GM08714 (cell line): ENCODE measurements at regions not wholly inside any gene's neighbourhood (a gene's known extent, or its start where the extent isn't known, plus 50 kb on each side); places are given as distances from the start of the nearest gene placed in this dataset.
"Not testable (repeated sequence)": the region's sequence is repeated elsewhere in the genome, so short reads cannot be mapped to it uniquely, and the experiment has no call there.

ENCODE experiments used
- H3K4me3 ChIP-seq: fragments of 200-500 bp; sonication (Bioruptor generic); 2 replicates; pipeline ENCODE4 v1.5.1; 2014; ENCODE audit warnings: mild to moderate bottlenecking, low read length, inconsistent platforms
- ZNF274 ChIP-seq: IDR thresholded peaks from 2 replicates; pipeline ENCODE4 v1.6.1; 2012; ENCODE audit warnings: mild to moderate bottlenecking, low read depth, low read length

- no peak overlapping the region for H3K4me3 ChIP-seq
- no peak for TF ChIP-seq ZNF274
These were observed 175.6 kb upstream of the TENM4 start for GRCh38 chr11:79616392-79616851.

DNA sequence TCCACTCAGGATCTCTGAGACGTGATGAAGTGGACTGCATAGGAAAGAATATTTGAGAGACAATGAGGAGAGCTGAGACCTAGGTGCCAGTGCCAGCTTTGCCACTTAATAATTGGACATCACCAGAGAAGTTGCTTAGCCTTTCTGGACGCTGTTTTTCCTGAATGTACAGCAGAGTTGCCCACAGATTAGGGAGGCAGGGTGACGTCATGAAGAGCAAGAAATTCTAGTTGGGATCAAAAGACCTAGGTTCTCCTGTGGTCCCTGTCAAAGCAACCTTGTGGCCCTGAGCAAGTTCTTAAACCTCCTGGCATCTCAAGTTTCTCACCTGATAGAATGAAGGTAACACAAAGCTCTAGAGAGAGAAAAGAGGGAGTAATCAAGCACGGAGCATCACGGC, 174.6 kb upstream of the TENM4 start:
- no peak overlapping the region for H3K4me3 ChIP-seq
- no peak for TF ChIP-seq ZNF274

DNA sequence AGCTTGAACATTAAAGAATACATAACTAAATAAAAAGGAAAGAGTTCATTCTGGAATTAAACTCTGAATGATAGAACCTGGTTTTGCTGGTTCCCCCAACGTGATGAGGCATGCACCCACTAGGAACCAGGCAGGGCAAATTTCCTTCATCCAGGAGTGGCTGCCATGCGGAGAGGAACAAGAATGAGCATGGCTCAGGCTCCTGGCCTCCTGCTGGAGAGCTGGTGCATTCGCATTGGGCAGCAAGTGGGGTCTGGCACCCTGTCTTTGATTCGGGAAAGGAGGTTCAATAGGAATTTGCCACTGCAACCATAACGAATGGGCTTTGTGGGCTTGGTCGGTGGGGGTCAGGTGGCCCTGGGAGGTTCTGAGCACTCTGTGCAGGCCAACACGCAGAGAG, 169.8 kb upstream of the TENM4 start:
- no peak overlapping the region for H3K4me3 ChIP-seq
- no peak for TF ChIP-seq ZNF274

DNA sequence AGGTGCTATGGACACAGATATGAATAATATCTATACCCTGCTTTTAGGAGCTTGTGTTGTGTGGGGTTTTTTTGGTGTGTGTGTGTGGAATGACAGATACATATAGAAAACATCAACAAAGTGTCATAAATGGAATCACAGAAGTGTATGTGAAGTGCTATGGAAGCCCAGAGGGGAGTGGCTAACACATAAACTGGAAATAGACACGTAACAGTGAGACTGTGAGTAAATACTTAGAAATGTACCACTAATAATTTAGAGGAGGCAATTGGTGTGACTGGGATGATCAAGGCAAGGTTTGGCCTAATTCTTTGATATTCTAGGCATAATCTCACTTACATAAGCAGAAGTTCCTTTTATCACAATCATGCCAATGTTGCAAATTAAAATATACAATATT, 169.3 kb upstream of the TENM4 start:
- H3K4me3 ChIP-seq: no peak overlapping the region
- no peak for TF ChIP-seq ZNF274

DNA sequence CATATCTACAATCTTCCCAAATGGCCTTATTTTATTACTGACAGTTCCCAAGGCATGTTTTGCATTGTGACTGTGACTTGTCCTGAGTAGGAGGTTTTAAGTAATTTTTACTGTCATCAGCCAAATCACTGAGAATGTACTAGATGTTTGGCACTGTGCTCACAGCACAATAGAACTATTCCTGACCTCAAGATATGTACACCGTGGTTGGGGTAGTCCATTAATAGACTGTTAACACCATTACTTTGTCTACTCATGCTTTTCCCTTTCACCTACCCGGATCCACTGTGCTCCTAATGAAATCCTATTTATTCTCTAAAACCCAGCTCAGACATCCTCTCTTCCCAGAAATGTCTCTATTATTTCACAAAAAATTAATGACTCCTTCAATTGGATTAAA, 168.7 kb upstream of the TENM4 start:
- no peak for TF ChIP-seq ZNF274
- no peak overlapping the region for H3K4me3 ChIP-seq

DNA sequence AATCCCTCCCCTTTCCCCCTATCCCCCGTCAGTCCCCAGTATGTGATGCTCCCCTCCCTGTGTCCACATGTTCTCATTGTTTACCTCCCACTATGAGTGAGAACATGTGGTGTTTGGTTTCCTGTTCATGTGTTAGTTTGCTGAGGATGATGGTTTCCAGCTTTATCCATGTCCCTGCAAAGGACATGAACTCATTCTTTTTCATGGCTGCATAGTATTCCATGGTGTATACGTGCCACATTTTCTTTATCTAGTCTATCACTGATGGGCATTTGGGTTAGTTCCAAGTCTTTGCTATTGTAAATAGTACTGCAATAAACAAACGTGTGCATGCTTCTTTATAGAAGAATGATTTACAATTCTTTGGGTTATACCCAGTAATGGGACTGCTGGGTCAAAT, 165.6 kb upstream of the TENM4 start:
- H3K4me3 ChIP-seq: not testable (repeated sequence)

DNA sequence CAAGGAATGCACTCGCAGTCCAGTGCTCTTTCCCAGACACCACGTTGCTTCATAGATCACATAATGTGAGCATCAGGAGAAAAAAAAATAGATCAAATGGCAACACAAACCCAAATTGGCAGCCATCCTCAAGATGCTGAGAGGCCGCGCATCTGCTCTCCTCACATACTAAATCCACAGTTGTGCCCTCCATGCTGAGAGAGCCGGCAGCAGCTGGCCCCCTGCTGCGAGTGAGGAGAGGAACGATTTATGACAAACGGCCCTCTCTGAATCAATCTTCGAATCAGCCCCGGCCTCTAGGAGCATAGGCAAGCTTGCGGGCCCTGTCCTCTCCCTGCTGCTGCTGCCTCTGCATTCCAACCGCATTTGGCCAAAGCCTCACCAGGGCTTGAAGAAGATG, 159.9 kb upstream of the TENM4 start:
- H3K4me3 ChIP-seq: no peak overlapping the region
- TF ChIP-seq ZNF274: no peak

DNA sequence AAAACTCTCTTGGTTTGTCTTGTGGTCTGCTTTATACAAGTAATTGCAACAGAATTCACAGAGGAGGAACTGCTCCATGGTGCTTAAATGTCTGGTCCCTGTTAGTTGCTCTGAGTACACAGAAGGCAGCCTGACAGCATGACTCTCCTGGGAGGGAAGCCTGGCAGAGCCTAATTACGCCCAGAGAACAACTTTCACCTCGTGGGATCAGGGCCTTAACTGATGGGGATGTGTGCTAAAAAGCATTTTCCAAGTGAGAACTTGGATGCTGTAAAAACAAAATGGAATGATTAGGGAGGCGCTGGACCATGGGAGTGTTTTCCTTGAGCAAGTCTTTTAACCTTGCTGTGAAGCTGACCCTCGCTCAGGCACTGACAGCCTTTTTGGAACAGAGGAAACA, 154.0 kb upstream of the TENM4 start:
- H3K4me3 ChIP-seq: no peak overlapping the region
- TF ChIP-seq ZNF274: no peak

GRCh38 chr11:79592824-79593223, 152.0 kb upstream of the TENM4 start:
- no peak overlapping the region for H3K4me3 ChIP-seq
- no peak for TF ChIP-seq ZNF274

- H3K4me3 ChIP-seq: no peak overlapping the region
- no peak for TF ChIP-seq ZNF274
These were observed 151.6 kb upstream of the TENM4 start for GRCh38 chr11:79592406-79592805.

- H3K4me3 ChIP-seq: no peak overlapping the region
- TF ChIP-seq ZNF274: no peak
These were observed 141.6 kb upstream of the TENM4 start for GRCh38 chr11:79582434-79582833.

DNA sequence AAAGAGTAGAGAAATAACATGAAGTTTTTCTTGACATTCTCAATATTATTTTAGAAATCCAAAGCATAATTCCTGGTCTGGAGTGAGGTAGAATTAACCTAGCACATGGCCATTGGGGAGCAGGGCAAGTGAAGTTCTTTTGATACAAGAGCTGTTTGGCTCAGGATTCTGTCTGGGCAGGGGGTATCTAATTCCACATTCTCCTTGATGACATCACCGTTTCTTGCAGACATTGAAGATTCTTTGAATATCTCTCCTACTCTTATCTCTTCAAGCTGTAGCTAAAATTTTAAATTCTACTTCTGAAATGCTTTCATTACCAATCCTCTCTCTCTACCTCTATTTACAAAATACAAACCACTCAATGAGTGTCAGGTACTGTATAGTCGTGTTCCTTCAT, 138.2 kb upstream of the TENM4 start:
- no peak for TF ChIP-seq ZNF274
- no peak overlapping the region for H3K4me3 ChIP-seq

DNA sequence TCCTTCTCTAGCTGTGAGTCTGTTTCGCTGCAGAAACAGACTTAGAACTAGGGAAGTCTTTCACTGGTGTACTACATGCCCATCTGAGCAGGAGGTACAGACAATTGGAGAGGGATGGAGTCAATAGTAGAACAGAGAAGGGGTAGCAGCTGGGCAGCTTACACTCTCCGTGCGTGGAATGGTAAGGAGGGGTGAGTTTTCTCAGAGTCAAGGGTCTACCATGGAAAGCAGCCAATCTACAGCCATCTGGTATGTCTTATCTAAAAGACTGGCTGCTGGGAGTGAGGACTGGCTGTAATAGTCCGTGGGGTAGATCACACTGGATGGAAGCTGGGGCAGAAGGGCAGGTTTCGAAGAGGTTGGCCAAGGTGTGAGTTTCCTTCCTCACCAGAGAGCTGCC, 137.3 kb upstream of the TENM4 start:
- no peak for TF ChIP-seq ZNF274
- no peak overlapping the region for H3K4me3 ChIP-seq

DNA sequence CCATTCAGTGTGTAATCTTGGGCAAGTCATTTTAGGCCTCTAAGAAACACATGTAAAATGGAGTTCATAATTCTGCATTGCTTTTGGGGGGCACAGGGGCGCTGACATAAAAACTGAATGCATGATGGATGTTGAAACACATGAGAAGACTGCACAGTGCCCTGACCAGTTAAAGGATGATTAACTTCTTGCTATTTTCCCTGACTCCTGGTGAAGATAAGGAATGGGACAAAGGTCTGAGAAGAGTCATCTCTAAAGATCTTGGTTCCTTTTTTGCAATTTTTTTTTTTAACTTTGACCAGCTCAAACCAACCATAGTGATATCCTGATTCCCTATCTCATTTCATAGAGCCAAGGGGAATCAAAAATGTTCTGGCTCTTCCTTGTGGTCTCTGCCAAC, 134.9 kb upstream of the TENM4 start:
- no peak for TF ChIP-seq ZNF274
- no peak overlapping the region for H3K4me3 ChIP-seq

DNA sequence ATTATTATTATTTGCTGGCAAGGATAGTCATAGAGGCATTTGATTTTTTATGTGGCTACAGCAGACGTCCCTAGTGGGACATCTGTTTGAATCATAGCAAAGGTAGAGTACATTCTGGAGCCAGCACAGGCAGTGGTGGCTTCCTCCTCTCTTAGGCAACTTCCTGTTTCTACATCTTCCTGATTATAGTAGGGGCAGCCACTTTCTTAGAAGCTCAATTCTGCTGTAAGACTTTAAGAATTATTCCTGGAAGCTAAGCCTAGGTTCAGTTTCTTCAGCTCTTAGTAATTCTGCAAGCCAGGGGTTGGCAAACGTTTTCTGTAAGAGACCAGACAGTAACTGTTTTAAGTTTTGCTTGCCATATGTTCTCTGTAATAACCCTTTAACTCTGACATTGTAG, 129.3 kb upstream of the TENM4 start:
- no peak for TF ChIP-seq ZNF274

GRCh38 chr11:79564288-79564925, 123.6 kb upstream of the TENM4 start:
- TF ChIP-seq ZNF274: no peak
- no peak overlapping the region for H3K4me3 ChIP-seq

More for the DNA sequence above, 129.3 kb upstream of the TENM4 start:
- no peak overlapping the region for H3K4me3 ChIP-seq
